Gastroesophageal sphincter (tissue), 3 donors: ENCODE measurements at regions not wholly inside any gene's neighbourhood (a gene's known extent, or its start where the extent isn't known, plus 50 kb on each side); places are given as distances from the start of the nearest gene placed in this dataset.

ENCODE experiments used
- CTCF ChIP-seq, 4 experiments: fragments of 200-600 bp in 2 of 4; fragments of 450-650 bp in 2 of 4; sonication (generic) in 1 of 4; IDR thresholded peaks; one replicate each; pipeline ENCODE4 v1.5.1; 2017 to 2019; ENCODE audit warnings: antibody characterized with exemption in 4 of 4, mild to moderate bottlenecking in 2 of 4, moderate library complexity in 2 of 4
- EP300 ChIP-seq: sonication (generic); formaldehyde crosslinking; IDR thresholded peaks from one replicate; pipeline ENCODE4 v1.6.1; 2017; ENCODE audit warnings: antibody characterized with exemption, mild to moderate bottlenecking
- POLR2A ChIP-seq, 2 donors: fragments of 450-650 bp; IDR thresholded peaks; one replicate each; pipeline ENCODE4 v1.6.1; 2017; ENCODE audit warnings: antibody characterized with exemption in 2 of 2, mild to moderate bottlenecking in 2 of 2, moderate library complexity in 1 of 2
- POLR2AphosphoS5 ChIP-seq: sonication (generic); formaldehyde crosslinking; IDR thresholded peaks from one replicate; pipeline ENCODE4 v1.6.1; 2017; ENCODE audit warnings: antibody characterized with exemption

DNA sequence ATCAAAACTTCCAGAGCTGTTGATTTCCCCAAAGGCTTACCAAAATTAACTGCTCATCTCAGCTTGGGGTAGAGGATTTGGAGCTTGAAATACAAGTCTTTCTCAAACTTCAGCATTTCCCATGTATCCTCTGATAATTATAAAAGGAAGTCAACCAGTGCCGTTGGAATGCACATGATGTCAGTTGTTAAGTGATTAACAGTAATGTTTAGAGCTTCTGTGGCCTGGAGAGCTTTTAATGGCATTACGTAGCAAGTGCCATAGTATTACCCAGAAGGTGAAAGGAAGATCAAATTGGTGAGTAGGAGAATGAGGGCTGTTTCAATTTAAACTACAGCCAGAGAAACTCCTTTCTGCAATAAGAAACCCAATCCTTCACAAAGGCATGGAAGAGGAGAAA is 62.5 kb upstream of the PTPRR start:
- TF ChIP-seq POLR2A (IDR thresholded peaks at IDR 0.05) (no peak), CTCF (IDR thresholded peaks at IDR 0.05) (no peak), EP300 (no peak), POLR2AphosphoS5 (no peak)
